IMR-90 (cell line): ENCODE measurements at regions not wholly inside any gene's neighbourhood (a gene's known extent, or its start where the extent isn't known, plus 50 kb on each side); places are given as distances from the start of the nearest gene placed in this dataset.

Experiments used
- ATAC-seq: fragments of 200-7000 bp; cut with Tn5 transposase; 2 replicates; pipeline ENCODE4 v1.9.1; 2020; ENCODE audit warnings: low read depth, mild to moderate bottlenecking, moderate library complexity
- BruUV-seq: library from RNA; stranded (reverse); fragments of 400-500 nt; replicated peaks from 2 replicates; lab custom pipeline; 2021; lab: Mats Ljungman, UMichigan
- CTCF ChIA-PET: fragments of 300-600 bp; formaldehyde crosslinking; extraction: SDS; loops from one replicate; lab custom pipeline; 2021; ENCODE audit warnings: antibody characterized with exemption; lab: Yijun Ruan, JAX
- POLR2A ChIA-PET: fragments of 300-600 bp; sonication (Branson Sonifier 250); formaldehyde crosslinking; loops from one replicate; lab custom pipeline; 2022; ENCODE audit warnings: antibody characterized with exemption; ENCODE audit not compliant: unreplicated experiment; lab: Charles Lee
- DNase-seq: peaks from one replicate; pipeline ENCODE4 v3.0.0; 2013
- H2AFZ ChIP-seq: replicated peaks from 2 replicates; pipeline ENCODE3; 2013; ENCODE audit warnings: low read length, mild to moderate bottlenecking; ENCODE audit not compliant: poor library complexity
- H2AK5ac ChIP-seq: 2 replicates; pipeline ENCODE4 v1.6.1; 2013; ENCODE audit warnings: low read depth, low read length, inconsistent platforms
- H2AK9ac ChIP-seq: replicated peaks from 2 replicates; pipeline ENCODE3; 2013; ENCODE audit warnings: mild to moderate bottlenecking, low read depth, low read length, moderate library complexity; ENCODE audit not compliant: poor library complexity
- H2BK120ac ChIP-seq: 2 replicates; pipeline ENCODE4 v1.6.1; 2013; ENCODE audit warnings: low read depth, low read length, inconsistent platforms
- H2BK15ac ChIP-seq: 3 replicates; pipeline ENCODE4 v1.6.1; 2013; ENCODE audit warnings: low read depth, low read length, inconsistent platforms
- H2BK20ac ChIP-seq: 2 replicates; pipeline ENCODE4 v1.6.1; 2013; ENCODE audit warnings: low read depth, mild to moderate bottlenecking, inconsistent platforms, low read length, moderate library complexity
- H2BK5ac ChIP-seq: 2 replicates; pipeline ENCODE4 v1.6.1; 2013; ENCODE audit warnings: mild to moderate bottlenecking, low read depth, low read length, inconsistent platforms; ENCODE audit not compliant: poor library complexity, severe bottlenecking
- H3K14ac ChIP-seq: replicated peaks from 2 replicates; pipeline ENCODE4 v1.6.1; 2013; ENCODE audit warnings: low read depth, low read length, inconsistent platforms
- H3K18ac ChIP-seq: 2 replicates; pipeline ENCODE4 v1.6.1; 2013; ENCODE audit warnings: low read depth, low read length, control low read depth
- H3K23ac ChIP-seq: 2 replicates; pipeline ENCODE4 v1.6.1; 2013; ENCODE audit warnings: low read depth, low read length, inconsistent platforms
- H3K27ac ChIP-seq: 2 replicates; pipeline ENCODE4 v1.5.1; 2013; ENCODE audit warnings: mild to moderate bottlenecking, control low read depth, low read length; ENCODE audit not compliant: insufficient read depth
- H3K27me3 ChIP-seq: 2 replicates; pipeline ENCODE4 v1.6.1; 2013; ENCODE audit warnings: low read length; ENCODE audit not compliant: control insufficient read depth, insufficient read depth
- H3K36me3 ChIP-seq: 2 replicates; pipeline ENCODE4 v1.6.1; 2013; ENCODE audit warnings: low read length, mixed read lengths; ENCODE audit not compliant: control insufficient read depth, insufficient read depth
- H3K4ac ChIP-seq: 2 replicates; pipeline ENCODE4 v1.6.1; 2013; ENCODE audit warnings: low read depth, low read length, inconsistent platforms
- H3K4me1 ChIP-seq: 2 replicates; pipeline ENCODE4 v1.6.1; 2013; ENCODE audit warnings: low read length, mixed read lengths; ENCODE audit not compliant: control insufficient read depth, insufficient read depth
- H3K4me2 ChIP-seq: 2 replicates; pipeline ENCODE4 v1.6.1; 2013; ENCODE audit warnings: low read depth, mild to moderate bottlenecking, control low read depth, low read length, moderate library complexity
- H3K4me3 ChIP-seq: 2 replicates; pipeline ENCODE4 v1.5.1; 2013; ENCODE audit warnings: low read depth, mild to moderate bottlenecking, control low read depth, low read length, moderate library complexity; ENCODE audit not compliant: insufficient read depth
- H3K56ac ChIP-seq: 2 replicates; pipeline ENCODE4 v1.6.1; 2013; ENCODE audit warnings: low read length, inconsistent platforms; ENCODE audit not compliant: insufficient read depth; ENCODE audit errors: extremely low read depth
- H3K79me1 ChIP-seq, 2 experiments: 2 replicates each; pipeline ENCODE4 v1.6.1; 2013; ENCODE audit warnings: low read length in 2 of 2, inconsistent platforms in 1 of 2, low read depth in 1 of 2
- H3K9ac ChIP-seq: 2 replicates; pipeline ENCODE4 v1.6.1; 2013; ENCODE audit warnings: low read depth, low read length, control low read depth
- H3K9me1 ChIP-seq: 2 replicates; pipeline ENCODE4 v1.6.1; 2013; ENCODE audit warnings: low read length, inconsistent platforms; ENCODE audit not compliant: insufficient read depth
- H3K9me3 ChIP-seq: 2 replicates; pipeline ENCODE4 v1.6.1; 2013; ENCODE audit warnings: low read length; ENCODE audit not compliant: control insufficient read depth, insufficient read depth
- H4K20me1 ChIP-seq: 2 replicates; pipeline ENCODE4 v1.6.1; 2013; ENCODE audit warnings: low read length, inconsistent platforms; ENCODE audit not compliant: insufficient read depth
- H4K5ac ChIP-seq: 2 replicates; pipeline ENCODE4 v1.6.1; 2013; ENCODE audit warnings: mild to moderate bottlenecking, low read depth, low read length, control low read depth
- H4K8ac ChIP-seq, 2 experiments: 2 replicates each; pipeline ENCODE4 v1.6.1; 2013; ENCODE audit warnings: low read depth in 2 of 2, low read length in 2 of 2, control low read depth in 1 of 2, inconsistent platforms in 1 of 2
- H4K91ac ChIP-seq: 2 replicates; pipeline ENCODE4 v1.6.1; 2013; ENCODE audit warnings: low read depth, low read length, inconsistent platforms; ENCODE audit not compliant: insufficient read depth
- BHLHE40 ChIP-seq: fragments of 150-350 bp; IDR thresholded peaks from 2 replicates; pipeline ENCODE4 v1.6.1; 2016; ENCODE audit warnings: mild to moderate bottlenecking, low read depth, low read length
- MAZ ChIP-seq: IDR thresholded peaks from 2 replicates; pipeline ENCODE4 v1.6.1; 2012; ENCODE audit warnings: low read depth, mild to moderate bottlenecking, low read length, improper control_type of control experiment, moderate library complexity, borderline replicate concordance
- NFE2L2 ChIP-seq: fragments of 150-350 bp; IDR thresholded peaks from 2 replicates; pipeline ENCODE4 v1.6.1; 2016; ENCODE audit warnings: low read depth, mild to moderate bottlenecking, low read length
- WGBS, 2 experiments: methylation state at CpG; one replicate each; pipeline versions ENCODE4 v1.1.5 to v1.1.7; 2013; ENCODE audit warnings: missing lambda C conversion rate in 2 of 2; ENCODE audit not compliant: insufficient read length in 1 of 2; ENCODE audit errors: extremely low coverage in 2 of 2; 5-methylcytosine and 5-hydroxymethylcytosine counted together
- dilution Hi-C: fragments of 300-500 bp; cut with HindIII; formaldehyde crosslinking; loops from one replicate; pipeline ENCODE4 v1.14.3; 2018; ENCODE audit warnings: low sequenced_read_pairs; ENCODE audit not compliant: unreplicated experiment
- in situ Hi-C: fragments of 300-500 bp; cut with MboI; formaldehyde crosslinking; loops from 3 replicates; pipeline ENCODE4 v1.14.3; 2019; ENCODE audit warnings: low sequenced_read_pairs, inconsistent platforms, mixed read lengths
- intact Hi-C: fragments of 100-400 bp; cut with micrococcal nuclease; formaldehyde crosslinking; loops from 2 replicates; pipeline ENCODE4 v1.10.0; 2022

GRCh38 chr15:81959196-81959595, 86.6 kb downstream of the MEX3B start:
- Histone ChIP-seq H4K8ac (no peak overlapping the region), H4K5ac (no peak overlapping the region), H3K14ac (no peak overlapping the region), H3K36me3 (no peaks in the 10 kb centered on the region), H2BK15ac (no peak overlapping the region), H2AK9ac (no peak overlapping the region), H3K9ac (no peak overlapping the region), H2BK5ac (no peak overlapping the region), H3K9me1 (peaks cover 3% of the 10 kb centered on the region; the same call in 1 of the 2 replicates), H3K27me3 (no peaks in the 10 kb centered on the region; the same call in 1 of the 2 replicates), H4K20me1 (no peaks in the 10 kb centered on the region), H3K4me3 (no peak overlapping the region), H2BK120ac (no peak overlapping the region), H3K79me1 (no peaks in the 10 kb centered on the region), H3K4ac (no peak overlapping the region), H3K23ac (no peak overlapping the region), H2AK5ac (no peak overlapping the region), H3K56ac (no peak overlapping the region), H3K9me3 (no peaks in the 10 kb centered on the region), H3K4me2 (no peak overlapping the region), H3K18ac (no peak overlapping the region), H3K27ac (no peak overlapping the region), H2AFZ (no peak overlapping the region), H4K91ac (no peak overlapping the region), H2BK20ac (no peak overlapping the region), H3K4me1 (peaks cover 7% of the 10 kb centered on the region; the same call in 1 of the 2 replicates)
- BruUV-seq: no TSS peak
- TF ChIP-seq NFE2L2: no peak
- TF ChIP-seq BHLHE40: no peak
- no peak for TF ChIP-seq MAZ
- ChIA-PET CTCF (no interaction called here), POLR2A (no interaction called here)
- ATAC-seq: no peak
- dilution Hi-C loops (no loop called here), in situ Hi-C loops (no loop called here), intact Hi-C loops (no loop called here)
- WGBS, 2 experiments: 80% methylated on average over 1 of the region's 3 CpGs; no CpG with 5 or more reads in 1 of the 2 experiments
- DNase-seq: no peak
